ENCODE measurements at regions not wholly inside any gene's neighbourhood (a gene's known extent, or its start where the extent isn't known, plus 50 kb on each side); places are given as distances from the start of the nearest gene placed in this dataset.

GRCh38 chr11:131281316-131281715, 89.1 kb upstream of the NTM start:
- Mint-ChIP-seq H3K4me3 (no peak overlapping the region), H3K27me3 (ENCODE audit: low read depth) (no peaks in the 10 kb centered on the region), H3K4me1 (peaks cover 2 to 13% of the 10 kb centered on the region in 2 experiments; a peak in 2 of 4 replicates), H3K36me3 (ENCODE audit: insufficient read depth in 1 of 3, low read depth in 3 of 3) (peaks cover 31 to 37% (median 33%) of the 10 kb centered on the region in 3 experiments), H3K9me3 (peaks cover 3 to 7% of the 10 kb centered on the region in 2 experiments; a peak in 3 of 5 replicates), H3K27ac (no peak overlapping the region; a peak in 1 of 7 replicates)
- H3K4me2 ChIP-seq (ENCODE audit: insufficient read depth, insufficient read length, low read length), result no peak overlapping the region
- WGBS (ENCODE audit: extremely low coverage, insufficient read length, low lambda C conversion rate), result no CpG with 5 or more reads among the region's 3 CpGs
- TF ChIP-seq CTCF (conservative IDR thresholded peaks at IDR 0.05), result no peak
- no peak overlapping the region for H3K14ac ChIP-seq (ENCODE audit: insufficient read depth, low read length)
- H3K4ac ChIP-seq (ENCODE audit: low read depth, low read length), result no peak overlapping the region
- H4K91ac ChIP-seq (ENCODE audit: insufficient read length, low read depth, low read length), result no peak overlapping the region
- H3K9me3 ChIP-seq (ENCODE audit: control insufficient read depth, low read depth, low read length), result no peaks in the 10 kb centered on the region
- H3K4me1 ChIP-seq (ENCODE audit: insufficient read depth, low read length), result peaks cover 2% of the 10 kb centered on the region; the same call in 1 of the 2 replicates
- no peak overlapping the region for H3K23ac ChIP-seq (ENCODE audit: insufficient read length, low read depth, low read length)
- H4K5ac ChIP-seq (ENCODE audit: insufficient read length, low read depth, low read length), result no peak overlapping the region
- H3K27ac ChIP-seq (ENCODE audit: insufficient read length, low read depth, low read length), result no peak overlapping the region
- H3K23me2 ChIP-seq (ENCODE audit: insufficient read length, low read depth, low read length, poor library complexity, severe bottlenecking), result no peaks in the 10 kb centered on the region
- no peak overlapping the region for H2BK12ac ChIP-seq (ENCODE audit: insufficient read length, low read depth, low read length)
- no peak overlapping the region for H2BK5ac ChIP-seq (ENCODE audit: insufficient read length, low read length)
- H4K8ac ChIP-seq (replicated peaks; ENCODE audit: insufficient read length, low read depth, low read length), result no peak overlapping the region
- no peak overlapping the region for H2AK5ac ChIP-seq (ENCODE audit: insufficient read length, low read length)
- H3K79me1 ChIP-seq (ENCODE audit: insufficient read depth, low read depth, low read length, poor library complexity, severe bottlenecking), result peaks cover 7% of the 10 kb centered on the region
- H3K56ac ChIP-seq (ENCODE audit: insufficient read length, low read depth, low read length), result no peak overlapping the region
- H3K9ac ChIP-seq (ENCODE audit: extremely low read depth, insufficient read length, low read length), result no peak overlapping the region
- peaks cover 6% of the 10 kb centered on the region; the same call in 1 of the 2 replicates for H3K79me2 ChIP-seq (ENCODE audit: insufficient read depth, low read length)
- no peaks in the 10 kb centered on the region for H3K27me3 ChIP-seq (ENCODE audit: insufficient read depth, low read length)
- no peak overlapping the region for H3K18ac ChIP-seq (ENCODE audit: insufficient read length, low read depth, low read length)
- no peak overlapping the region for H2BK120ac ChIP-seq (ENCODE audit: low read depth, low read length, poor library complexity, severe bottlenecking)
- no peak overlapping the region for H3T11ph ChIP-seq (ENCODE audit: low read length)
- H4K20me1 ChIP-seq (ENCODE audit: control insufficient read depth, insufficient read depth, insufficient read length), result peaks cover 3% of the 10 kb centered on the region
- H2BK15ac ChIP-seq (ENCODE audit: low read depth, low read length), result no peak overlapping the region
- no peak for DNase-seq
- no peak overlapping the region for H2BK20ac ChIP-seq (ENCODE audit: low read depth, low read length, poor library complexity, severe bottlenecking)
- H2AFZ ChIP-seq (ENCODE audit: low read length), result no peak overlapping the region

Measured in H9 (cell line).